ENCODE measurements at regions not wholly inside any gene's neighbourhood (a gene's known extent, or its start where the extent isn't known, plus 50 kb on each side); places are given as distances from the start of the nearest gene placed in this dataset.

GRCh38 chr6:137570393-137570792, 76.2 kb upstream of the OLIG3 start:
- TF ChIP-seq EZH2 (IDR thresholded peaks at IDR 0.05; ENCODE audit: borderline replicate concordance, insufficient read depth, low read depth, low read length, poor library complexity, severe bottlenecking) (no peak), CTCF (IDR thresholded peaks at IDR 0.05) (no peak)
- Histone ChIP-seq H3K27me3 (replicated peaks in 1 of 4; ENCODE audit: control extremely low read depth in 1 of 4, control insufficient read depth in 3 of 4, insufficient read depth in 4 of 4, low read length in 3 of 4) (peaks cover 0 to 16% (median 15%) of the 10 kb centered on the region in 4 experiments), H3K4me3 (ENCODE audit: control extremely low read depth in 1 of 5, extremely low read depth in 1 of 5, insufficient read depth in 1 of 5, low read depth in 2 of 5, low read length in 4 of 5) (no peak overlapping the region), H3K4me1 (ENCODE audit: control insufficient read depth in 2 of 2, insufficient read depth in 2 of 2, low read length in 2 of 2) (no peaks in the 10 kb centered on the region), H3K4me2 (replicated peaks; ENCODE audit: low read depth, low read length, poor library complexity, severe bottlenecking) (no peak overlapping the region), H3K9me3 (ENCODE audit: control extremely low read depth in 1 of 3, control insufficient read depth in 2 of 3, insufficient read depth in 1 of 3, low read length in 2 of 3) (no peaks in the 10 kb centered on the region), H3K36me3 (replicated peaks in 1 of 2; ENCODE audit: control extremely low read depth in 1 of 2, control insufficient read depth in 1 of 2, extremely low read depth in 1 of 2, insufficient read depth in 2 of 2, low read length in 1 of 2) (no peaks in the 10 kb centered on the region), H3K79me2 (ENCODE audit: control insufficient read depth, insufficient read depth, low read length) (no peaks in the 10 kb centered on the region), H3K27ac (ENCODE audit: low read length in 2 of 2) (no peak overlapping the region), H2AFZ (ENCODE audit: insufficient read depth, low read depth, low read length, poor library complexity, severe bottlenecking) (no peak overlapping the region), H4K20me1 (ENCODE audit: control insufficient read depth, insufficient read depth, low read length, poor library complexity, severe bottlenecking) (no peaks in the 10 kb centered on the region), H3K9ac (ENCODE audit: low read length) (no peak overlapping the region)
- no peak overlapping the region for H3K27ac Mint-ChIP-seq
- no peak overlapping the region for H3K4me3 Mint-ChIP-seq
- intact Hi-C loops (cut with micrococcal nuclease), result no loop called here
- no peak for DNase-seq
- WGBS (ENCODE audit: insufficient coverage), result 96% methylated on average over 6 of the region's 8 CpGs
- no peaks in the 10 kb centered on the region for H3K4me1 Mint-ChIP-seq
- POLR2A ChIA-PET, result interaction anchor here (0.6 kb wide), 1 partner anchor 287 kb away, joined by 3 read pairs; no protein-coding TSS in a partner anchor
- no peak for ATAC-seq (ENCODE audit: low read depth)
- CTCF ChIA-PET, result interaction anchor here (1.4 kb wide), 1 partner anchor 11 kb away, joined by 7 read pairs; no protein-coding TSS in a partner anchor
- no peaks in the 10 kb centered on the region for H3K9me3 Mint-ChIP-seq (ENCODE audit: insufficient read depth)
- peaks cover 62% of the 10 kb centered on the region for H3K27me3 Mint-ChIP-seq

- peak; percentile 49 for ATAC-seq (ENCODE audit: low read depth)
- Mint-ChIP-seq H3K4me1 (no peaks in the 10 kb centered on the region), H3K27me3 (peaks cover 54% of the 10 kb centered on the region), H3K9me3 (ENCODE audit: insufficient read depth) (no peaks in the 10 kb centered on the region), H3K27ac (no peak overlapping the region), H3K4me3 (no peak overlapping the region)
- peak; percentile 61 for DNase-seq
- Histone ChIP-seq H3K9me3 (ENCODE audit: control extremely low read depth in 1 of 3, control insufficient read depth in 2 of 3, insufficient read depth in 1 of 3, low read length in 2 of 3) (no peaks in the 10 kb centered on the region), H4K20me1 (ENCODE audit: control insufficient read depth, insufficient read depth, low read length, poor library complexity, severe bottlenecking) (no peaks in the 10 kb centered on the region), H3K79me2 (ENCODE audit: control insufficient read depth, insufficient read depth, low read length) (no peaks in the 10 kb centered on the region), H3K9ac (ENCODE audit: low read length) (no peak overlapping the region), H3K4me2 (replicated peaks; ENCODE audit: low read depth, low read length, poor library complexity, severe bottlenecking) (no peak overlapping the region), H2AFZ (ENCODE audit: insufficient read depth, low read depth, low read length, poor library complexity, severe bottlenecking) (no peak overlapping the region), H3K36me3 (replicated peaks in 1 of 2; ENCODE audit: control extremely low read depth in 1 of 2, control insufficient read depth in 1 of 2, extremely low read depth in 1 of 2, insufficient read depth in 2 of 2, low read length in 1 of 2) (no peaks in the 10 kb centered on the region), H3K4me3 (ENCODE audit: control extremely low read depth in 1 of 5, extremely low read depth in 1 of 5, insufficient read depth in 1 of 5, low read depth in 2 of 5, low read length in 4 of 5) (no peak overlapping the region), H3K4me1 (ENCODE audit: control insufficient read depth in 2 of 2, insufficient read depth in 2 of 2, low read length in 2 of 2) (no peaks in the 10 kb centered on the region), H3K27ac (ENCODE audit: low read length in 2 of 2) (no peak overlapping the region), H3K27me3 (replicated peaks in 1 of 4; ENCODE audit: control extremely low read depth in 1 of 4, control insufficient read depth in 3 of 4, insufficient read depth in 4 of 4, low read length in 3 of 4) (peaks cover 0 to 16% (median 15%) of the 10 kb centered on the region in 4 experiments)
- TF ChIP-seq EZH2 (IDR thresholded peaks at IDR 0.05; ENCODE audit: borderline replicate concordance, insufficient read depth, low read depth, low read length, poor library complexity, severe bottlenecking) (no peak), CTCF (IDR thresholded peaks at IDR 0.05) (peak; percentile 86)
- intact Hi-C loops (cut with micrococcal nuclease), result no loop called here
- CTCF ChIA-PET, result interaction anchor here (0.9 kb wide), 1 partner anchor 24 kb away, joined by 3 read pairs; no protein-coding TSS in a partner anchor
- POLR2A ChIA-PET, result no interaction called here
Observed at GRCh38 chr6:137571854-137572253, 77.7 kb upstream of the OLIG3 start.
